ENCODE measurements at regions not wholly inside any gene's neighbourhood (a gene's known extent, or its start where the extent isn't known, plus 50 kb on each side); places are given as distances from the start of the nearest gene placed in this dataset.
"Not testable (repeated sequence)": the region's sequence is repeated elsewhere in the genome, so short reads cannot be mapped to it uniquely, and the experiment has no call there.

- 94 to 99% methylated on average over 14 to 16 of the region's 16 CpGs for WGBS, 2 donors
- H3K36me3 ChIP-seq (ENCODE audit: control insufficient read depth in 1 of 2, insufficient read depth in 2 of 2, low read length in 1 of 2); intact Hi-C loops (cut with DNase I); H3K27me3 ChIP-seq (ENCODE audit: control insufficient read depth in 1 of 2, insufficient read depth in 2 of 2, low read length in 1 of 2); H3K4me3 ChIP-seq (ENCODE audit: low read length in 2 of 2); ATAC-seq (ENCODE audit: low FRiP score); DNase-seq; H3K27ac ChIP-seq (ENCODE audit: low read depth in 1 of 2, low read length in 2 of 2); H3K9me3 ChIP-seq (ENCODE audit: control insufficient read depth, low read length); H3K4me1 ChIP-seq (ENCODE audit: control insufficient read depth in 1 of 2, insufficient read depth in 2 of 2, low read length in 2 of 2): not testable (repeated sequence)
Observed at GRCh38 chr5:1610526-1610925, 86.8 kb upstream of the LPCAT1 start.

DNA sequence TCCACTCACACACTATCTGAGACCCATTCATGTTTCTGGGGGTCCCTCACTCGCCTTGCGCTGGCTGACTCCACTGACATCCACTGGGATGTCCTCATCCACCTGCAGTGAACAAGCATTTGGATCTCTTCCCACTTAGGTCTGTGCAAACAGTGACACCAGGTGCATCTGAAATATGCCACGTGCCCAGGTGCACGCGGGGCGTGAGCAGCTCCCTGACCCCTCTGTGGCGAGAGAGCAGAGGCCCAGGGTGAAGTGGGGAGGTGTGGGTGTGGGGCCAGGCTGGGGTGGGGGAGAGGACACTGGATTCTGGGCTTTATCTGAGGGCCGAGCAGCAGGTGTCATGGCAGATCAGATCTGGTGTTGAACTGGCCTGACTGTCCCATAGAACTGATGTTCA, 85.4 kb upstream of the LPCAT1 start:
- intact Hi-C loops (cut with DNase I); H3K27ac ChIP-seq (ENCODE audit: low read depth in 1 of 2, low read length in 2 of 2); H3K4me1 ChIP-seq (ENCODE audit: control insufficient read depth in 1 of 2, insufficient read depth in 2 of 2, low read length in 2 of 2); ATAC-seq (ENCODE audit: low FRiP score); DNase-seq; H3K9me3 ChIP-seq (ENCODE audit: control insufficient read depth, low read length); H3K36me3 ChIP-seq (ENCODE audit: control insufficient read depth in 1 of 2, insufficient read depth in 2 of 2, low read length in 1 of 2); H3K4me3 ChIP-seq (ENCODE audit: low read length in 2 of 2); H3K27me3 ChIP-seq (ENCODE audit: control insufficient read depth in 1 of 2, insufficient read depth in 2 of 2, low read length in 1 of 2): not testable (repeated sequence)
- WGBS, 2 donors = 98% methylated on average over 8 of the region's 8 CpGs

- ATAC-seq (ENCODE audit: low FRiP score); DNase-seq; H3K27ac ChIP-seq (ENCODE audit: low read depth in 1 of 2, low read length in 2 of 2); H3K4me3 ChIP-seq (ENCODE audit: low read length in 2 of 2); H3K9me3 ChIP-seq (ENCODE audit: control insufficient read depth, low read length); H3K4me1 ChIP-seq (ENCODE audit: control insufficient read depth in 1 of 2, insufficient read depth in 2 of 2, low read length in 2 of 2); H3K36me3 ChIP-seq (ENCODE audit: control insufficient read depth in 1 of 2, insufficient read depth in 2 of 2, low read length in 1 of 2); intact Hi-C loops (cut with DNase I); H3K27me3 ChIP-seq (ENCODE audit: control insufficient read depth in 1 of 2, insufficient read depth in 2 of 2, low read length in 1 of 2): not testable (repeated sequence)
- 83 to 85% methylated on average over 11 to 14 of the region's 15 CpGs for WGBS, 2 donors
Observed at GRCh38 chr5:1608336-1608735, 84.6 kb upstream of the LPCAT1 start.

- H3K36me3 ChIP-seq (ENCODE audit: control insufficient read depth in 1 of 2, insufficient read depth in 2 of 2, low read length in 1 of 2); H3K4me1 ChIP-seq (ENCODE audit: control insufficient read depth in 1 of 2, insufficient read depth in 2 of 2, low read length in 2 of 2); H3K9me3 ChIP-seq (ENCODE audit: control insufficient read depth, low read length); intact Hi-C loops (cut with DNase I); ATAC-seq (ENCODE audit: low FRiP score); DNase-seq; H3K27ac ChIP-seq (ENCODE audit: low read depth in 1 of 2, low read length in 2 of 2); H3K4me3 ChIP-seq (ENCODE audit: low read length in 2 of 2); H3K27me3 ChIP-seq (ENCODE audit: control insufficient read depth in 1 of 2, insufficient read depth in 2 of 2, low read length in 1 of 2): not testable (repeated sequence)
- 58 to 63% methylated on average over 8 to 9 of the region's 9 CpGs for WGBS, 2 donors
Observed at GRCh38 chr5:1606951-1607350, 83.2 kb upstream of the LPCAT1 start.

DNA sequence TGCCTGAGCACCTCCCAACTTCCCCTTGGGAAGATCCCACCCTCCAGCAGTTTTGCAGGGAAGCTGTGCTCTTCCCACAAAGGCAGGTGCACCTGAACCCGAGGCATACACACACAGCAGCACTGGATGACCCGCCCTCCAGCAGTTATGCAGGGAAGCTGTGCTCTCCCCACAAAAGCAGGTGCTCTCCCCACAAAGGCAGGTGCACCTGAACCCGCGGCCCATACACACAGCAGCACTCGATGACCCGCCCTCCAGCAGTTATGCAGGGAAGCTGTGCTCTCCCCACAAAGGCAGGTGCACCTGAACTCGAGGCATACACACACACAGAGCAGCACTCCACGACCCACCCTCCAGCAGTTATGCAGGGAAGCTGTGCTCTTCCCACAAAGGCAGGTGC, 80.2 kb upstream of the LPCAT1 start:
- H3K9me3 ChIP-seq (ENCODE audit: control insufficient read depth, low read length); H3K36me3 ChIP-seq (ENCODE audit: control insufficient read depth in 1 of 2, insufficient read depth in 2 of 2, low read length in 1 of 2); H3K4me1 ChIP-seq (ENCODE audit: control insufficient read depth in 1 of 2, insufficient read depth in 2 of 2, low read length in 2 of 2); ATAC-seq (ENCODE audit: low FRiP score); intact Hi-C loops (cut with DNase I); H3K27ac ChIP-seq (ENCODE audit: low read depth in 1 of 2, low read length in 2 of 2); H3K27me3 ChIP-seq (ENCODE audit: control insufficient read depth in 1 of 2, insufficient read depth in 2 of 2, low read length in 1 of 2); DNase-seq; H3K4me3 ChIP-seq (ENCODE audit: low read length in 2 of 2): not testable (repeated sequence)
- 89 to 91% methylated on average over 8 of the region's 8 CpGs for WGBS, 2 donors

GRCh38 chr5:1601565-1601964, 77.8 kb upstream of the LPCAT1 start:
- H3K9me3 ChIP-seq (ENCODE audit: control insufficient read depth, low read length); DNase-seq; H3K4me3 ChIP-seq (ENCODE audit: low read length in 2 of 2); H3K36me3 ChIP-seq (ENCODE audit: control insufficient read depth in 1 of 2, insufficient read depth in 2 of 2, low read length in 1 of 2); intact Hi-C loops (cut with DNase I); ATAC-seq (ENCODE audit: low FRiP score); H3K27me3 ChIP-seq (ENCODE audit: control insufficient read depth in 1 of 2, insufficient read depth in 2 of 2, low read length in 1 of 2); H3K4me1 ChIP-seq (ENCODE audit: control insufficient read depth in 1 of 2, insufficient read depth in 2 of 2, low read length in 2 of 2); H3K27ac ChIP-seq (ENCODE audit: low read depth in 1 of 2, low read length in 2 of 2): not testable (repeated sequence)
- WGBS, 2 donors = 68 to 69% methylated on average over 7 to 9 of the region's 9 CpGs

DNA sequence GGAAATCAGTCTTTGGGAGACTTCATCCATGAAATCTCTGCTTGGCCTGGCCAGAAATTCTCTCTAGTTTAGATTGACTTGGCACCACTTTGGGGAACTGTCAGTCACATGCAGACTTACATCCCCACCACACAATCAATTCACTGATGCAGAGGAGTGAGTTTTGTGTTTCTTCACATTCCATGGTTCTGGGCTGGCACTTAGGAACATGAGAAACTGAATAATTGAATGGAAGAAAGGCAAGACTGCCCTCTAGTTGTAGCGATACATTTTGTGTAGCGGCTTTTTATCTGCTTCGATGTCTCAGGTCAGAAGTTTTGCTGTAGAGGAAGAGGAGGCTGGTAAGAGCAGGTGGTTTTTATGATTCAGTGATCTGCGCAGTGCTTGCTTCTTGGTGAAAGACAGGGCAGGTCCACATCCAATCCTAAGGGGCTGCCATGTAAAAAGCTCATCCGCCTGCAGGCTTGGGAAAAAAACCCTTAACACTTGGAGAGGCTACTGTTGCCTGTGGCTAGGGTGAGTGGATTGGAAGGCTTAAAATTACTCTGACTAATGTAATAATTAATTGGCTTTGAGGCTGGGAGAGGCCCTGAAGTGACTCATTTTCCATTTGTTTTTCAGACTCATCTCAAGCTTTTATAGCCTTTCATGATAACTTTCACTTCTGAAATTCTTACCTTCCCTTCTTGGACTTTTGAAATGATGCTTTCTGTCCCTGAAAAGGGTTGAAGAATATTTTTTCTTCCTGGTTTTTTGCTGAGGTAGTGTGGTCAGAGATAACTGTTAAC, 75.4 kb upstream of the LPCAT1 start:
- H3K36me3 ChIP-seq (ENCODE audit: control insufficient read depth in 1 of 2, insufficient read depth in 2 of 2, low read length in 1 of 2); DNase-seq; intact Hi-C loops (cut with DNase I); H3K27ac ChIP-seq (ENCODE audit: low read depth in 1 of 2, low read length in 2 of 2); H3K27me3 ChIP-seq (ENCODE audit: control insufficient read depth in 1 of 2, insufficient read depth in 2 of 2, low read length in 1 of 2); H3K9me3 ChIP-seq (ENCODE audit: control insufficient read depth, low read length); ATAC-seq (ENCODE audit: low FRiP score); H3K4me1 ChIP-seq (ENCODE audit: control insufficient read depth in 1 of 2, insufficient read depth in 2 of 2, low read length in 2 of 2); H3K4me3 ChIP-seq (ENCODE audit: low read length in 2 of 2): not testable (repeated sequence)
- 60 to 72% methylated on average over 5 of the region's 5 CpGs for WGBS, 2 donors

GRCh38 chr5:1597093-1597473, 73.3 kb upstream of the LPCAT1 start:
- DNase-seq; H3K9me3 ChIP-seq (ENCODE audit: control insufficient read depth, low read length); intact Hi-C loops (cut with DNase I); H3K4me3 ChIP-seq (ENCODE audit: low read length in 2 of 2); H3K4me1 ChIP-seq (ENCODE audit: control insufficient read depth in 1 of 2, insufficient read depth in 2 of 2, low read length in 2 of 2); H3K27me3 ChIP-seq (ENCODE audit: control insufficient read depth in 1 of 2, insufficient read depth in 2 of 2, low read length in 1 of 2); H3K27ac ChIP-seq (ENCODE audit: low read depth in 1 of 2, low read length in 2 of 2); H3K36me3 ChIP-seq (ENCODE audit: control insufficient read depth in 1 of 2, insufficient read depth in 2 of 2, low read length in 1 of 2); ATAC-seq (ENCODE audit: low FRiP score): not testable (repeated sequence)
- WGBS, 2 donors = 70 to 88% methylated on average over 3 of the region's 3 CpGs

- ATAC-seq (ENCODE audit: low FRiP score); H3K27me3 ChIP-seq (ENCODE audit: control insufficient read depth in 1 of 2, insufficient read depth in 2 of 2, low read length in 1 of 2); H3K36me3 ChIP-seq (ENCODE audit: control insufficient read depth in 1 of 2, insufficient read depth in 2 of 2, low read length in 1 of 2); H3K4me3 ChIP-seq (ENCODE audit: low read length in 2 of 2); H3K4me1 ChIP-seq (ENCODE audit: control insufficient read depth in 1 of 2, insufficient read depth in 2 of 2, low read length in 2 of 2); intact Hi-C loops (cut with DNase I); DNase-seq; H3K27ac ChIP-seq (ENCODE audit: low read depth in 1 of 2, low read length in 2 of 2); H3K9me3 ChIP-seq (ENCODE audit: control insufficient read depth, low read length): not testable (repeated sequence)
- WGBS, 2 donors = 81 to 90% methylated on average over 5 to 8 of the region's 8 CpGs
Observed at GRCh38 chr5:1596462-1597092, 72.8 kb upstream of the LPCAT1 start.
